ENCODE measurements at regions not wholly inside any gene's neighbourhood (a gene's known extent, or its start where the extent isn't known, plus 50 kb on each side); places are given as distances from the start of the nearest gene placed in this dataset.

- TF ChIP-seq CTCF (conservative IDR thresholded peaks at IDR 0.05; ENCODE audit: low read length) (no peak), EZH2phosphoT487 (IDR thresholded peaks at IDR 0.05; ENCODE audit: borderline replicate concordance, low read depth, low read length) (no peak)
Observed at GRCh38 chr5:105630803-105631202, 2039.9 kb downstream of the EFNA5 start.
